ENCODE measurements at regions not wholly inside any gene's neighbourhood (a gene's known extent, or its start where the extent isn't known, plus 50 kb on each side); places are given as distances from the start of the nearest gene placed in this dataset.
"Not testable (repeated sequence)": the region's sequence is repeated elsewhere in the genome, so short reads cannot be mapped to it uniquely, and the experiment has no call there.

DNA sequence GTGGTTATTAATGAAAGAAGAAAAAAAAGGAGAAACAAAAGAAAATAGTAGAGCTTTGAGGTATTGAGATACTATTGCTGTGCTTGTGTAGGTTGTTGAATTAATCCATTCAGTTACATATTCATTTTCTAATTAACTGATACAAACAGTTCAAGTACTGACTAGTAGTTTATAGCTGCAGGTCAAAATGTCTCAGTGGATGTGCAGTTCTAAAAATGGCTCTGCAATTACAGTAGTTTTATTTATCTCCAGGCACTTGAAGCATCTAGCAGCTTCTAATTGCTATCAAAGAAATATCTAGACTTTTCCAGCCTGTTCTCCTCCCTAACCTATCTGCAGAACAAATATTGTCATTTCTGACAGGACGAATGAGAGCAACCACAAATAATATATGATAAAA, 1887.7 kb upstream of the PCDH7 start:
- 22 to 43% (median 32%) methylated on average over 1 of the region's 1 CpG for WGBS, 5 donors
- no peak overlapping the region for H3K27ac ChIP-seq
- H3K27me3 ChIP-seq: no peaks in the 10 kb centered on the region
- H3K4me3 ChIP-seq: no peak overlapping the region
- TF ChIP-seq EP300 (IDR thresholded peaks at IDR 0.05): no peak
- TF ChIP-seq CTCF (IDR thresholded peaks at IDR 0.05): no peak
- intact Hi-C loops (cut with DNase I; ENCODE audit: low total_unique reads): no loop called here
- no peaks in the 10 kb centered on the region for H3K4me1 ChIP-seq
- H3K36me3 ChIP-seq: no peaks in the 10 kb centered on the region
- H3K9me3 ChIP-seq: peaks cover 0 to 15% (median 4%) of the 10 kb centered on the region in 4 donors
- no peak for DNase-seq

- intact Hi-C loops (cut with DNase I; ENCODE audit: low total_unique reads): no loop called here
- Histone ChIP-seq H3K4me1 (no peaks in the 10 kb centered on the region), H3K36me3 (no peaks in the 10 kb centered on the region), H3K27ac (no peak overlapping the region), H3K4me3 (no peak overlapping the region), H3K27me3 (no peaks in the 10 kb centered on the region), H3K9me3 (peaks cover 0 to under 1% (median 0%) of the 10 kb centered on the region in 4 donors)
- no peak for TF ChIP-seq POLR2A (IDR thresholded peaks at IDR 0.05)
- WGBS, 5 donors: 77 to 88% (median 80%) methylated on average over 3 of the region's 3 CpGs
- no peak for DNase-seq
These were observed 1886.0 kb upstream of the PCDH7 start for GRCh38 chr4:28834120-28834519.

GRCh38 chr4:28835501-28835900, 1884.7 kb upstream of the PCDH7 start:
- H3K36me3 ChIP-seq: no peaks in the 10 kb centered on the region
- no peak overlapping the region for H3K27ac ChIP-seq
- no peaks in the 10 kb centered on the region for H3K27me3 ChIP-seq
- no peaks in the 10 kb centered on the region for H3K4me1 ChIP-seq
- intact Hi-C loops (cut with DNase I; ENCODE audit: low total_unique reads): no loop called here
- TF ChIP-seq CTCF (IDR thresholded peaks at IDR 0.05) (no peak), POLR2A (IDR thresholded peaks at IDR 0.05) (no peak), EP300 (IDR thresholded peaks at IDR 0.05) (no peak), POLR2AphosphoS5 (IDR thresholded peaks at IDR 0.05) (no peak)
- no peak for DNase-seq
- H3K4me3 ChIP-seq: no peak overlapping the region
- no peaks in the 10 kb centered on the region for H3K9me3 ChIP-seq

GRCh38 chr4:28842271-28842670, 1877.9 kb upstream of the PCDH7 start:
- Histone ChIP-seq H3K9me3 (no peaks in the 10 kb centered on the region), H3K4me3 (no peak overlapping the region), H3K4me1 (no peaks in the 10 kb centered on the region), H3K27me3 (no peaks in the 10 kb centered on the region), H3K27ac (no peak overlapping the region), H3K36me3 (no peaks in the 10 kb centered on the region)
- DNase-seq: peak in 1 of 2 donors; percentile 5
- intact Hi-C loops (cut with DNase I; ENCODE audit: low total_unique reads): no loop called here
- 33 to 72% (median 54%) methylated on average over 6 of the region's 6 CpGs for WGBS, 5 donors
- no peak for TF ChIP-seq POLR2A (IDR thresholded peaks at IDR 0.05)
- no peak for TF ChIP-seq POLR2AphosphoS5 (IDR thresholded peaks at IDR 0.05)
- no peak for TF ChIP-seq CTCF (IDR thresholded peaks at IDR 0.05)
- TF ChIP-seq EP300 (IDR thresholded peaks at IDR 0.05): no peak

DNA sequence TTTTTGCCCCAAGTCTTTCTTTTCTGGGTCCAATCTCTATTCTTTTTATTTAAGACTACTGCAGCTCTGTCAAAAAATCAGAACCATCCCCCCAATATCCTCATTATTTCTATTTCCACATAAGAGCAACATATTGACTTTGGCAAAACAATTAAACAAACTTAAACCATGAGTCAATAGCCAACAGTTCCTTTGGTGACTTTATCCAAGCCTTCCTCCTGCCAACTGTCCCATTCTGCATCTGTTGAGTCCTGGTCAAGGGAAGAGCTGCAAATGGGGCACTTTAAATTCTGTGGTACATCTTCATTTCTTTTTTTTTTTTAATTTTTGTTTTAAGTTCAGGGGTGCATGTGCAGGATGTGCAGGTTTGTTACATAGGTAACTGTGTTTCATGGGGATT, 1875.0 kb upstream of the PCDH7 start:
- no peaks in the 10 kb centered on the region for H3K36me3 ChIP-seq
- no peaks in the 10 kb centered on the region for H3K4me1 ChIP-seq
- TF ChIP-seq EP300 (IDR thresholded peaks at IDR 0.05) (no peak), POLR2A (IDR thresholded peaks at IDR 0.05) (no peak), POLR2AphosphoS5 (IDR thresholded peaks at IDR 0.05) (no peak), CTCF (IDR thresholded peaks at IDR 0.05) (no peak)
- no peak overlapping the region for H3K4me3 ChIP-seq
- H3K27me3 ChIP-seq: no peaks in the 10 kb centered on the region
- H3K9me3 ChIP-seq: peaks cover 0 to 11% (median 4%) of the 10 kb centered on the region in 4 donors
- no peak overlapping the region for H3K27ac ChIP-seq
- DNase-seq: no peak
- intact Hi-C loops (cut with DNase I; ENCODE audit: low total_unique reads): no loop called here

GRCh38 chr4:28857028-28857427, 1863.1 kb upstream of the PCDH7 start:
- H3K27ac ChIP-seq; H3K27me3 ChIP-seq; H3K4me3 ChIP-seq; H3K4me1 ChIP-seq; DNase-seq; H3K36me3 ChIP-seq; intact Hi-C loops (cut with DNase I; ENCODE audit: low total_unique reads): not testable (repeated sequence)
- WGBS, 5 donors: 73 to 96% (median 84%) methylated on average over 7 of the region's 7 CpGs
- peaks cover 0 to 18% (median 7%) of the 10 kb centered on the region in 4 donors for H3K9me3 ChIP-seq
